Ishikawa (cell line): ENCODE measurements at regions not wholly inside any gene's neighbourhood (a gene's known extent, or its start where the extent isn't known, plus 50 kb on each side); places are given as distances from the start of the nearest gene placed in this dataset.

Experiments
- CEBPB ChIP-seq: IDR thresholded peaks from 2 replicates; pipeline ENCODE4 v1.6.1; 2012
- EGR1 ChIP-seq: IDR thresholded peaks from 2 replicates; pipeline ENCODE4 v1.6.1; 2012
- EP300 ChIP-seq: IDR thresholded peaks from 2 replicates; pipeline ENCODE4 v1.6.1; 2012; ENCODE audit warnings: borderline replicate concordance
- FOXM1 ChIP-seq: IDR thresholded peaks from 2 replicates; pipeline ENCODE4 v1.6.1; 2012; ENCODE audit warnings: low read depth, borderline replicate concordance
- MAX ChIP-seq: IDR thresholded peaks from 2 replicates; pipeline ENCODE4 v1.6.1; 2012
- NFIC ChIP-seq: IDR thresholded peaks from 2 replicates; pipeline ENCODE4 v1.6.1; 2012
- RAD21 ChIP-seq: IDR thresholded peaks from 2 replicates; pipeline ENCODE4 v1.6.1; 2012; ENCODE audit warnings: low read depth
- TAF1 ChIP-seq: IDR thresholded peaks from 2 replicates; pipeline ENCODE4 v1.6.1; 2012; ENCODE audit warnings: low read depth, mild to moderate bottlenecking
- TCF12 ChIP-seq: IDR thresholded peaks from 2 replicates; pipeline ENCODE4 v1.6.1; 2012; ENCODE audit warnings: low read depth
- YY1 ChIP-seq: IDR thresholded peaks from 2 replicates; pipeline ENCODE4 v1.6.1; 2012; ENCODE audit warnings: low read depth
- ZBTB7A ChIP-seq: IDR thresholded peaks from 2 replicates; pipeline ENCODE4 v1.6.1; 2012; ENCODE audit warnings: low read depth
- TF ChIP-seq, protein P1 (sequence below): IDR thresholded peaks from 2 replicates; pipeline ENCODE4 v1.6.1; 2012; ENCODE audit warnings: low read depth, mild to moderate bottlenecking
- TF ChIP-seq, protein P2 (sequence below): IDR thresholded peaks from 2 replicates; pipeline ENCODE4 v1.6.1; 2012

DNA sequence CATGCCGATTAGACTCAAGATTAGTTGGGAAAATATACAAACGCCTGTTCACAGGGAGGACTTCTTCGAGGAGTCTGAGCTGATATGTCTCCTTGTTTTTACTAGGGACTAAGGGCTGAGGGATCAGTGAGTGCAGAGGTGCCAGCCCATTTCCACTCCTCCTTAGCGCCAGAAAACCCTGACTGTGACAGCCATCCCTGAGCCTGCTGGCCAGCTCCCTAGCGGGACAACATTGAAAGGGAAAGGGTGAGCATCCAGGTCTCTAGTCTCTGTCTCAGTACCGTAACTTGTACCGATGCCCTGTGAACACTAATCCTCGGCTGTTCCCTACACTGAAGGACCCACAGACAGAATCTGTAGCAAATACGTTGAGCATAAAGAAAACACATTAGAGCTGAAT is 243.4 kb downstream of the WNT5A start:
- TF ChIP-seq TCF12: no peak
- no peak for TF ChIP-seq TAF1
- TF ChIP-seq, protein P1, sequence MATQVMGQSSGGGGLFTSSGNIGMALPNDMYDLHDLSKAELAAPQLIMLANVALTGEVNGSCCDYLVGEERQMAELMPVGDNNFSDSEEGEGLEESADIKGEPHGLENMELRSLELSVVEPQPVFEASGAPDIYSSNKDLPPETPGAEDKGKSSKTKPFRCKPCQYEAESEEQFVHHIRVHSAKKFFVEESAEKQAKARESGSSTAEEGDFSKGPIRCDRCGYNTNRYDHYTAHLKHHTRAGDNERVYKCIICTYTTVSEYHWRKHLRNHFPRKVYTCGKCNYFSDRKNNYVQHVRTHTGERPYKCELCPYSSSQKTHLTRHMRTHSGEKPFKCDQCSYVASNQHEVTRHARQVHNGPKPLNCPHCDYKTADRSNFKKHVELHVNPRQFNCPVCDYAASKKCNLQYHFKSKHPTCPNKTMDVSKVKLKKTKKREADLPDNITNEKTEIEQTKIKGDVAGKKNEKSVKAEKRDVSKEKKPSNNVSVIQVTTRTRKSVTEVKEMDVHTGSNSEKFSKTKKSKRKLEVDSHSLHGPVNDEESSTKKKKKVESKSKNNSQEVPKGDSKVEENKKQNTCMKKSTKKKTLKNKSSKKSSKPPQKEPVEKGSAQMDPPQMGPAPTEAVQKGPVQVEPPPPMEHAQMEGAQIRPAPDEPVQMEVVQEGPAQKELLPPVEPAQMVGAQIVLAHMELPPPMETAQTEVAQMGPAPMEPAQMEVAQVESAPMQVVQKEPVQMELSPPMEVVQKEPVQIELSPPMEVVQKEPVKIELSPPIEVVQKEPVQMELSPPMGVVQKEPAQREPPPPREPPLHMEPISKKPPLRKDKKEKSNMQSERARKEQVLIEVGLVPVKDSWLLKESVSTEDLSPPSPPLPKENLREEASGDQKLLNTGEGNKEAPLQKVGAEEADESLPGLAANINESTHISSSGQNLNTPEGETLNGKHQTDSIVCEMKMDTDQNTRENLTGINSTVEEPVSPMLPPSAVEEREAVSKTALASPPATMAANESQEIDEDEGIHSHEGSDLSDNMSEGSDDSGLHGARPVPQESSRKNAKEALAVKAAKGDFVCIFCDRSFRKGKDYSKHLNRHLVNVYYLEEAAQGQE: no peak
- no peak for TF ChIP-seq EGR1
- no peak for TF ChIP-seq RAD21
- TF ChIP-seq NFIC: no peak
- no peak for TF ChIP-seq YY1
- no peak for TF ChIP-seq CEBPB
- TF ChIP-seq MAX: no peak
- TF ChIP-seq, protein P2, sequence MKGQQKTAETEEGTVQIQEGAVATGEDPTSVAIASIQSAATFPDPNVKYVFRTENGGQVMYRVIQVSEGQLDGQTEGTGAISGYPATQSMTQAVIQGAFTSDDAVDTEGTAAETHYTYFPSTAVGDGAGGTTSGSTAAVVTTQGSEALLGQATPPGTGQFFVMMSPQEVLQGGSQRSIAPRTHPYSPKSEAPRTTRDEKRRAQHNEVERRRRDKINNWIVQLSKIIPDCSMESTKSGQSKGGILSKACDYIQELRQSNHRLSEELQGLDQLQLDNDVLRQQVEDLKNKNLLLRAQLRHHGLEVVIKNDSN: no peak
- no peak for TF ChIP-seq EP300
- TF ChIP-seq FOXM1: no peak
- TF ChIP-seq ZBTB7A: no peak
